ENCODE measurements at regions not wholly inside any gene's neighbourhood (a gene's known extent, or its start where the extent isn't known, plus 50 kb on each side); places are given as distances from the start of the nearest gene placed in this dataset.

DNA sequence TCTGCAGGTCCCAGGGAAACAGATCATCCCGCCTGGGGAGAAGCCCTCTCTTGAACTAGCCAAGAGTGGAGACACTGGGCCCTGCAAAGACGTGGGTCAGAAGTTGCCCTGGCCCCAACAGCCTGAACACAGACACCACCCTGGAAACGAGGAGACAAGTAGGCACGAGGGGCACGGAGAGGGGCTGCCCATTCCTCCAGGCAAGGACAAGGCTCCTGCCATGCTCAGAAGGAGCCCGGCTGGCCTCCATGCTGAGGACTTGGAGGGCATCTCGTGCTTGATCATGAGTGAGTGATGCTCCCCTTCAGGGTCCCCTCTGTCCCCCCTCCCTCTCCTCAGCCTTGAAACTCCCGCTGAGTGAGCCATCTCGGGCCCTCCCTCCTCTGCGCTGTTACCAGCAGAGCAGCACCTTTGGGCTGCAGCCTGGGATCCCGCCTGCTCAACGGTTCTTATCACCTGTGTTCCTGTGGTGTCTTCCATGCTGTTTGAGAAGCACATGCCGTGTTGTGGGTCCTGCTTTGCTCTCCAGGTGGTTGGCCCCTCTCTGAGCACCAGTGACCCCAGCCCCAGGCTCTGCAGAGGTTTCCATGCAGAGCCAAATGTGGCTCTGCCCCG is 544.3 kb downstream of the TCERG1L start:
- H3K27me3 ChIP-seq (ENCODE audit: low read depth, low read length) = no peaks in the 10 kb centered on the region

DNA sequence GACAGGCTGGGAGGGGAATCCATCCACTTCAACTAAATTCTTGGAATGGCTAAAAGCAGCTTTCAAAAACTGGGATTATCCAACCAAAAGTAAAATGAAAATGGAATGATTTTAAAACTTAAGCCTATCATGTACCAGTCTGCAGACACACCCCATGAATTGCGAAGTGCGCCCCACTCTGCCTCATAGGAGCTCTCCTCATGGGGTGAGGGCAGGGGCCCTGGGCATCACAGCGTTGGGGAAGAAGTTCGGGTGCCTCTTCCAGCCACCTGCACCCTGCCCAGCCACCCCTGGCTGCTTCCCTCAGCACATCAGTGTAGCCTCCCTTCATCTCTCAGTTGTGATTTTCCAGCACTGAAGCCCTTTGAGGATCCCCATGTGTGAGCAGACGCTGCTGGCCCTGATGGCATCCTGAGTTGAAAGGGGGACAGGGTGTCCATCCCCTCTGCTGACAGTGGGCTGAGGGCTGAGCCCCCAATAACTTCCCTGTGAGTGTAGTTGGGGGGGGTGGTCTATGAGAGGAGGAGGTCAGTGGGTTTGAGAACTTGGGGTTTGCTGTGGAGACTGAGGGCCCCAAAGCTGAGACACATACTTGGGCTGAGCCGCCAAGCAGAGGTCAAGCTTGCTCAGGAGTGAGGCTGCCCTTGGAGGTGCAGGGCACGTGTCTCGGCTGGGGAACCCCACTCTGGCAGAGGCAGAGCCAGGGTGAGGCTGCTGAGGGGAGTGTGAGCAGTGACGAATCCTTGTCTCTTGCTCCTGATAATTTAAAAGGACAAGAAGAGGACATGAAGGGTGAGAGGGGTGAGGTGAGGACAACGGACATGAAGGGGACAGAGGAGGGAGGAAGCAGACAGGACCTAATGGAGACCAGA is 542.1 kb downstream of the TCERG1L start:
- Histone ChIP-seq H3K4me1 (ENCODE audit: low read length) (no peaks in the 10 kb centered on the region), H3K27ac (ENCODE audit: low read length) (no peak overlapping the region), H3K9me3 (ENCODE audit: insufficient read depth, low read length) (no peaks in the 10 kb centered on the region), H3K27me3 (ENCODE audit: low read depth, low read length) (no peaks in the 10 kb centered on the region), H3K4me2 (ENCODE audit: low read length) (no peak overlapping the region), H3K4me3 (ENCODE audit: low read length) (no peak overlapping the region), H3K9ac (ENCODE audit: low read length) (no peak overlapping the region), H4K20me1 (ENCODE audit: insufficient read depth, low read length) (no peaks in the 10 kb centered on the region), H2AFZ (ENCODE audit: low read depth, low read length) (no peak overlapping the region), H3K36me3 (replicated peaks; ENCODE audit: low read depth, low read length) (no peaks in the 10 kb centered on the region), H3K79me2 (ENCODE audit: low read length) (no peaks in the 10 kb centered on the region)
- TF ChIP-seq, protein P1, sequence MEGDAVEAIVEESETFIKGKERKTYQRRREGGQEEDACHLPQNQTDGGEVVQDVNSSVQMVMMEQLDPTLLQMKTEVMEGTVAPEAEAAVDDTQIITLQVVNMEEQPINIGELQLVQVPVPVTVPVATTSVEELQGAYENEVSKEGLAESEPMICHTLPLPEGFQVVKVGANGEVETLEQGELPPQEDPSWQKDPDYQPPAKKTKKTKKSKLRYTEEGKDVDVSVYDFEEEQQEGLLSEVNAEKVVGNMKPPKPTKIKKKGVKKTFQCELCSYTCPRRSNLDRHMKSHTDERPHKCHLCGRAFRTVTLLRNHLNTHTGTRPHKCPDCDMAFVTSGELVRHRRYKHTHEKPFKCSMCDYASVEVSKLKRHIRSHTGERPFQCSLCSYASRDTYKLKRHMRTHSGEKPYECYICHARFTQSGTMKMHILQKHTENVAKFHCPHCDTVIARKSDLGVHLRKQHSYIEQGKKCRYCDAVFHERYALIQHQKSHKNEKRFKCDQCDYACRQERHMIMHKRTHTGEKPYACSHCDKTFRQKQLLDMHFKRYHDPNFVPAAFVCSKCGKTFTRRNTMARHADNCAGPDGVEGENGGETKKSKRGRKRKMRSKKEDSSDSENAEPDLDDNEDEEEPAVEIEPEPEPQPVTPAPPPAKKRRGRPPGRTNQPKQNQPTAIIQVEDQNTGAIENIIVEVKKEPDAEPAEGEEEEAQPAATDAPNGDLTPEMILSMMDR (IDR thresholded peaks at IDR 0.05; ENCODE audit: low read depth, low read length) = no peak
- no peak for TF ChIP-seq EZH2phosphoT487 (IDR thresholded peaks at IDR 0.05; ENCODE audit: low read depth)

More for the DNA sequence above, 544.3 kb downstream of the TCERG1L start:
- H3K27ac ChIP-seq (ENCODE audit: low read length) = no peak overlapping the region
- no peaks in the 10 kb centered on the region for H3K4me1 ChIP-seq (ENCODE audit: low read length)
- H3K36me3 ChIP-seq (replicated peaks; ENCODE audit: low read depth, low read length) = no peaks in the 10 kb centered on the region
- no peak overlapping the region for H2AFZ ChIP-seq (ENCODE audit: low read depth, low read length)
- no peak overlapping the region for H3K9ac ChIP-seq (ENCODE audit: low read length)
- no peak for TF ChIP-seq EZH2phosphoT487 (IDR thresholded peaks at IDR 0.05; ENCODE audit: low read depth)
- TF ChIP-seq, protein P1 (IDR thresholded peaks at IDR 0.05; ENCODE audit: low read depth, low read length) = no peak
- H3K4me2 ChIP-seq (ENCODE audit: low read length) = no peak overlapping the region
- H3K9me3 ChIP-seq (ENCODE audit: insufficient read depth, low read length) = no peaks in the 10 kb centered on the region
- no peak overlapping the region for H3K4me3 ChIP-seq (ENCODE audit: low read length)
- no peaks in the 10 kb centered on the region for H4K20me1 ChIP-seq (ENCODE audit: insufficient read depth, low read length)
- H3K79me2 ChIP-seq (ENCODE audit: low read length) = no peaks in the 10 kb centered on the region

DNA sequence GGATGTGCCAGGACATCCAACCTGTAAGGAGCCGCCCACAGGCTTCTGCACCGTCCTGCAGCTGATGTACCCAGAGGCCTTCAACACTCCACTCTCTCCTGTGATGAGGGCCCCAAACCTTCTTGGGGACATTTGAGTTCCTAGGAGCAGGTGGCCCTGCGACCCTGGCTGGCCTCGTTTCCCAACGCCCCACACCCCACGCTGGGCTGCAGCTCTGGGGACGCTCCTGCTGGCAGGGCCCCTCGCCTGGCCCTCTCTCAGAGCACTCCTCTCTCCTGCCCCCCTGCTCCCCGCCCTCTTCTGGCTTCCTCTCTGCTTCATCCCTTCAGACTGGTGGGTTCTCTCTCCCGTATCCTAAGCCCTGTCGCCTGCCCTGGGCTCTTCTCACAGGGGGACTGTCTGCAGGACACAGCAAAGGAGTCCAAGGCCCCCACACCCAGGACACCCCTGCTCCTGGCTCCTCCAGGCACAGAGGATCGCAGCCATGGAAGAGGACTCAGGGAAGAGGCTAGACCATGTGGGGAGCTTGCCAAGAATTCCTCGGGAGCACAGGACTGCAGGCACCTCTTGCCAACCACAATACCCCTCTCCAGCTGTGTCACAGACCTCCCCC is 541.4 kb downstream of the TCERG1L start:
- H3K4me2 ChIP-seq (ENCODE audit: low read length) = no peak overlapping the region
- no peak overlapping the region for H3K9ac ChIP-seq (ENCODE audit: low read length)
- H3K4me3 ChIP-seq (ENCODE audit: low read length) = no peak overlapping the region
- H4K20me1 ChIP-seq (ENCODE audit: insufficient read depth, low read length) = no peaks in the 10 kb centered on the region
- H3K27ac ChIP-seq (ENCODE audit: low read length) = no peak overlapping the region
- no peaks in the 10 kb centered on the region for H3K9me3 ChIP-seq (ENCODE audit: insufficient read depth, low read length)
- H3K27me3 ChIP-seq (ENCODE audit: low read depth, low read length) = no peaks in the 10 kb centered on the region
- no peak overlapping the region for H2AFZ ChIP-seq (ENCODE audit: low read depth, low read length)
- TF ChIP-seq EZH2phosphoT487 (IDR thresholded peaks at IDR 0.05; ENCODE audit: low read depth) = no peak
- TF ChIP-seq, protein P1 (IDR thresholded peaks at IDR 0.05; ENCODE audit: low read depth, low read length) = no peak
- no peaks in the 10 kb centered on the region for H3K4me1 ChIP-seq (ENCODE audit: low read length)
- H3K79me2 ChIP-seq (ENCODE audit: low read length) = no peaks in the 10 kb centered on the region
- H3K36me3 ChIP-seq (replicated peaks; ENCODE audit: low read depth, low read length) = no peaks in the 10 kb centered on the region

DNA sequence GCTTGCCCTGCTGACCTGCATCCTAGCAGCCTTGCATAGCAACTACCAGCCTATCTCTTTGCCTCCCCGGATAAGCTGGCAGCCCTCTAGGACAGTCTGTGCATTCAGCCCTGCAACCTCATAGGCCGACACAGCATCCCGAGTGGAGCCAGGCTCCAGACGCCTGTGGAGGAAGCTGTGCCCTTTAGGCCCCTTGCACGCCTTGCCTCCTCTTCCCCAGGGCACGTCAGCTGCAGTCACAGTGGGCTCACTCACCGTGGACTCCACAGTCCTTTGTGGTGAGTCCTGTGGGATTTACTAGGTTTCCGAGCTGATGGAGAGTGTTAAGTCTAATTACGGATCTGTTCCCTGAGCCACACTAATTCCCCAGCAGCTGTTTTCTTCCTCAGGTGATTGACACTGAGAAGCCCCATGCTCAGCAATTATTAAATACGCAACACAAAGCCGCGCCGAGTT is 540.0 kb downstream of the TCERG1L start:
- H3K9ac ChIP-seq (ENCODE audit: low read length) = no peak overlapping the region
- no peak overlapping the region for H3K4me2 ChIP-seq (ENCODE audit: low read length)
- no peak overlapping the region for H3K4me3 ChIP-seq (ENCODE audit: low read length)
- H3K36me3 ChIP-seq (replicated peaks; ENCODE audit: low read depth, low read length) = no peaks in the 10 kb centered on the region
- H3K4me1 ChIP-seq (ENCODE audit: low read length) = no peaks in the 10 kb centered on the region
- H2AFZ ChIP-seq (ENCODE audit: low read depth, low read length) = no peak overlapping the region
- no peaks in the 10 kb centered on the region for H4K20me1 ChIP-seq (ENCODE audit: insufficient read depth, low read length)
- no peaks in the 10 kb centered on the region for H3K27me3 ChIP-seq (ENCODE audit: low read depth, low read length)
- no peak for TF ChIP-seq EZH2phosphoT487 (IDR thresholded peaks at IDR 0.05; ENCODE audit: low read depth)
- TF ChIP-seq, protein P1 (IDR thresholded peaks at IDR 0.05; ENCODE audit: low read depth, low read length) = no peak
- no peaks in the 10 kb centered on the region for H3K9me3 ChIP-seq (ENCODE audit: insufficient read depth, low read length)
- H3K79me2 ChIP-seq (ENCODE audit: low read length) = no peaks in the 10 kb centered on the region
- no peak overlapping the region for H3K27ac ChIP-seq (ENCODE audit: low read length)

Measured in OCI-LY3 (cell line).